H1 (cell line): ENCODE measurements at regions not wholly inside any gene's neighbourhood (a gene's known extent, or its start where the extent isn't known, plus 50 kb on each side); places are given as distances from the start of the nearest gene placed in this dataset.

Experiments
- CTCF ChIA-PET: fragments of 300-600 bp; sonication (Branson Sonifier 250); formaldehyde crosslinking; loops from one replicate; lab custom pipeline; 2021; ENCODE audit not compliant: partially characterized antibody; lab: Charles Lee
- POLR2A ChIA-PET: fragments of 300-600 bp; sonication (Branson Sonifier 250); formaldehyde crosslinking; loops from one replicate; lab custom pipeline; 2021; ENCODE audit warnings: inconsistent platforms; ENCODE audit not compliant: partially characterized antibody; lab: Charles Lee
- DNase-seq, 2 experiments: peaks; one replicate each; pipeline versions ENCODE4 v3.0.0 to v3.0.0-alpha.2; 2010 to 2022; ENCODE audit warnings: low spot score in 2 of 2, low read depth in 1 of 2, mixed read lengths in 1 of 2
- FAIRE-seq: peaks from 2 replicates; lab custom pipeline; 2011; peaks lifted over from hg19 to GRCh38; lab: Jason Lieb, UNC
- H2AFZ ChIP-seq: 2 replicates; pipeline ENCODE4 v1.8.1; 2012; ENCODE audit warnings: low read length, inconsistent platforms
- H2AK5ac ChIP-seq: 2 replicates; pipeline ENCODE4 v1.6.1; 2013; ENCODE audit warnings: low read depth, low read length
- H2BK120ac ChIP-seq: replicated peaks from 2 replicates; pipeline ENCODE3; 2013; ENCODE audit warnings: low read depth, low read length, inconsistent platforms
- H2BK12ac ChIP-seq: 2 replicates; pipeline ENCODE4 v1.6.1; 2013; ENCODE audit warnings: low read depth, low read length
- H2BK15ac ChIP-seq: 2 replicates; pipeline ENCODE4 v1.6.1; 2013; ENCODE audit warnings: low read length
- H2BK20ac ChIP-seq: 2 replicates; pipeline ENCODE4 v1.6.1; 2013; ENCODE audit warnings: low read length
- H2BK5ac ChIP-seq: 2 replicates; pipeline ENCODE4 v1.6.1; 2013; ENCODE audit warnings: low read depth, low read length
- H3K14ac ChIP-seq: 2 replicates; pipeline ENCODE4 v1.6.1; 2013; ENCODE audit warnings: inconsistent platforms; ENCODE audit not compliant: insufficient read length
- H3K18ac ChIP-seq: 2 replicates; pipeline ENCODE4 v1.6.1; 2013; ENCODE audit warnings: low read length; ENCODE audit errors: extremely low read depth
- H3K23ac ChIP-seq: 2 replicates; pipeline ENCODE4 v1.6.1; 2013; ENCODE audit warnings: inconsistent platforms; ENCODE audit not compliant: insufficient read length
- H3K23me2 ChIP-seq: 2 replicates; pipeline ENCODE4 v1.6.1; 2013; ENCODE audit warnings: low read depth, low read length
- H3K27ac ChIP-seq: 2 replicates; pipeline ENCODE4 v1.6.1; 2011; ENCODE audit warnings: low read depth, low read length, inconsistent platforms
- H3K27me3 ChIP-seq, 4 experiments: replicated peaks in 1 of 4; 1 replicate in 1 of 4; 2 replicates in 3 of 4; pipeline versions ENCODE4 v1.6.1 to v1.8.1; 2011 to 2013; ENCODE audit warnings: low read length in 3 of 4, mild to moderate bottlenecking in 3 of 4, inconsistent platforms in 2 of 4, mixed read lengths in 2 of 4, moderate library complexity in 1 of 4; ENCODE audit not compliant: control insufficient read depth in 3 of 4, insufficient read depth in 3 of 4; ENCODE audit errors: extremely low read depth in 1 of 4
- H3K36me3 ChIP-seq, 4 experiments: 2 replicates each; pipeline versions ENCODE4 v1.6.1 to v1.8.1; 2011 to 2013; ENCODE audit warnings: mild to moderate bottlenecking in 4 of 4, low read length in 3 of 4, moderate library complexity in 2 of 4, control low read depth in 1 of 4, inconsistent platforms in 1 of 4; ENCODE audit not compliant: insufficient read depth in 4 of 4, control insufficient read depth in 2 of 4
- H3K4ac ChIP-seq: replicated peaks from 2 replicates; pipeline ENCODE3; 2013; ENCODE audit warnings: low read length, low read depth, mixed read lengths, inconsistent platforms; ENCODE audit not compliant: insufficient read length
- H3K4me1 ChIP-seq, 4 experiments: replicated peaks in 1 of 4; 1 replicate in 1 of 4; 2 replicates in 3 of 4; pipeline versions ENCODE4 v1.6.1 to v1.8.1; 2011 to 2013; ENCODE audit warnings: low read length in 3 of 4, inconsistent platforms in 2 of 4, mixed read lengths in 1 of 4; ENCODE audit not compliant: insufficient read depth in 4 of 4, control insufficient read depth in 3 of 4
- H3K4me2 ChIP-seq, 2 experiments: 2 replicates each; pipeline versions ENCODE4 v1.6.1 to v1.8.1; 2011 to 2013; ENCODE audit warnings: low read depth in 2 of 2, low read length in 2 of 2, control low read depth in 1 of 2, inconsistent platforms in 1 of 2, mild to moderate bottlenecking in 1 of 2; ENCODE audit not compliant: insufficient read depth in 1 of 2
- H3K4me3 ChIP-seq, 4 experiments: fragments of 200-600, 300-600 bp in 1 of 4; sonication (generic), shearing (Covaris generic), sonication (Bioruptor Twin) in 1 of 4; 2 replicates each; pipeline versions ENCODE4 v1.5.1 to v1.8.1; 2011 to 2016; ENCODE audit warnings: low read length in 4 of 4, low read depth in 3 of 4, control low read depth in 2 of 4, inconsistent platforms in 2 of 4, mild to moderate bottlenecking in 2 of 4, mixed read lengths in 1 of 4, moderate library complexity in 1 of 4; ENCODE audit not compliant: insufficient read depth in 2 of 4; ENCODE audit errors: extremely low read depth in 1 of 4
- H3K56ac ChIP-seq: replicated peaks from 2 replicates; pipeline ENCODE3; 2013; ENCODE audit warnings: low read depth, mild to moderate bottlenecking, mixed read lengths, low read length, inconsistent platforms; ENCODE audit not compliant: insufficient read length
- H3K79me1 ChIP-seq: 2 replicates; pipeline ENCODE4 v1.6.1; 2013; ENCODE audit warnings: low read depth, low read length, control low read depth
- H3K79me2 ChIP-seq, 2 experiments: 2 replicates each; pipeline versions ENCODE4 v1.6.1 to v1.8.1; 2012 to 2013; ENCODE audit warnings: low read length in 2 of 2, mild to moderate bottlenecking in 2 of 2, inconsistent platforms in 1 of 2; ENCODE audit not compliant: insufficient read depth in 2 of 2, control insufficient read depth in 1 of 2
- H3K9ac ChIP-seq, 4 experiments: replicated peaks in 1 of 4; 1 replicate in 1 of 4; 2 replicates in 3 of 4; pipeline versions ENCODE4 v1.6.1 to v1.8.1; 2011 to 2013; ENCODE audit warnings: low read depth in 3 of 4, low read length in 3 of 4, control low read depth in 2 of 4, mild to moderate bottlenecking in 2 of 4, moderate library complexity in 2 of 4, inconsistent platforms in 1 of 4; ENCODE audit errors: extremely low read depth in 1 of 4
- H3K9me3 ChIP-seq, 2 experiments: 2 replicates each; pipeline versions ENCODE4 v1.6.1 to v1.8.1; 2012 to 2013; ENCODE audit warnings: mild to moderate bottlenecking in 2 of 2, moderate library complexity in 2 of 2, control low read depth in 1 of 2, inconsistent platforms in 1 of 2, low read depth in 1 of 2, low read length in 1 of 2, mixed read lengths in 1 of 2; ENCODE audit not compliant: insufficient read depth in 2 of 2
- H4K20me1 ChIP-seq, 2 experiments: replicated peaks in 1 of 2; 2 replicates each; pipeline versions ENCODE3 to v1.8.1; 2011 to 2013; ENCODE audit warnings: inconsistent platforms in 2 of 2, low read length in 2 of 2, mild to moderate bottlenecking in 1 of 2; ENCODE audit not compliant: insufficient read depth in 2 of 2, control insufficient read depth in 1 of 2
- H4K5ac ChIP-seq: 2 replicates; pipeline ENCODE4 v1.6.1; 2013; ENCODE audit warnings: low read length, low read depth, mixed read lengths, inconsistent platforms; ENCODE audit not compliant: insufficient read length
- H4K8ac ChIP-seq: 2 replicates; pipeline ENCODE4 v1.8.0; 2013; ENCODE audit warnings: mild to moderate bottlenecking, moderate library complexity, low read length, inconsistent platforms; ENCODE audit not compliant: insufficient read depth; ENCODE audit errors: extremely low read depth
- H4K91ac ChIP-seq: replicated peaks from 2 replicates; pipeline ENCODE3; 2013; ENCODE audit warnings: low read length, mixed read lengths, inconsistent platforms; ENCODE audit not compliant: insufficient read length
- ATF3 ChIP-seq: IDR thresholded peaks from 2 replicates; pipeline ENCODE4 v1.6.1; 2011; ENCODE audit warnings: low read depth, mild to moderate bottlenecking, low read length; ENCODE audit not compliant: insufficient read depth
- EZH2 ChIP-seq: fragments of 200-600 bp; sonication (generic); IDR thresholded peaks from 2 replicates; pipeline ENCODE4 v1.7.1; 2012; ENCODE audit warnings: low read depth, mild to moderate bottlenecking, moderate library complexity, low read length, inconsistent platforms; ENCODE audit not compliant: severe bottlenecking
- KDM1A ChIP-seq: fragments of 200-600, 300-600 bp; sonication (generic); IDR thresholded peaks from 2 replicates; pipeline ENCODE4 v1.7.1; 2016; ENCODE audit warnings: mild to moderate bottlenecking, low read length, borderline replicate concordance
- KDM5A ChIP-seq: fragments of 200-600 bp; IDR thresholded peaks from 2 replicates; pipeline ENCODE4 v1.7.1; 2012; ENCODE audit warnings: mild to moderate bottlenecking, low read length, inconsistent platforms, mixed read lengths
- NANOG ChIP-seq: IDR thresholded peaks from 2 replicates; pipeline ENCODE4 v1.6.1; 2011; ENCODE audit warnings: low read length, low read depth, mild to moderate bottlenecking, inconsistent platforms; ENCODE audit not compliant: insufficient read depth, poor library complexity, severe bottlenecking
- POLR2A ChIP-seq, 2 experiments: IDR thresholded peaks; 1 replicate in 1 of 2; 2 replicates in 1 of 2; pipeline ENCODE4 v1.6.1; 2011; ENCODE audit warnings: low read depth in 2 of 2, low read length in 2 of 2, mild to moderate bottlenecking in 2 of 2; ENCODE audit errors: control extremely low read depth in 1 of 2
- RFX5 ChIP-seq: IDR thresholded peaks from 2 replicates; pipeline ENCODE4 v1.6.1; 2011; ENCODE audit warnings: low read depth, low read length, improper control_type of control experiment, borderline replicate concordance
- RNF2 ChIP-seq: fragments of 200-900, 300-1000 bp; sonication (generic); IDR thresholded peaks from 2 replicates; pipeline ENCODE4 v1.7.1; 2016; ENCODE audit warnings: borderline replicate concordance, low read depth, mild to moderate bottlenecking, antibody characterized with exemption, low read length; ENCODE audit not compliant: poor library complexity, severe bottlenecking; ENCODE audit errors: missing control alignments
- SIX5 ChIP-seq: IDR thresholded peaks from 2 replicates; pipeline ENCODE4 v1.6.1; 2011; ENCODE audit warnings: mild to moderate bottlenecking, low read depth, low read length
- SP2 ChIP-seq: IDR thresholded peaks from 2 replicates; pipeline ENCODE4 v1.6.1; 2012; ENCODE audit warnings: mild to moderate bottlenecking, low read length, inconsistent platforms
- TEAD4 ChIP-seq: IDR thresholded peaks from 2 replicates; pipeline ENCODE4 v1.6.1; 2012; ENCODE audit warnings: low read depth, low read length, inconsistent platforms, mixed read lengths
- WGBS, 2 experiments: shearing (Covaris generic) in 1 of 2; methylation state at CpG; one replicate each; pipeline versions ENCODE4 v1.1.6 to v1.1.7; 2013 to 2015; ENCODE audit warnings: low lambda C conversion rate in 2 of 2, mixed read lengths in 2 of 2, inconsistent platforms in 1 of 2, low coverage in 1 of 2, missing lambda C conversion rate in 1 of 2; ENCODE audit not compliant: insufficient replicate concordance in 2 of 2, insufficient coverage in 1 of 2, insufficient read length in 1 of 2; ENCODE audit errors: extremely low coverage in 1 of 2, missing lambda C conversion rate in 1 of 2; 5-methylcytosine and 5-hydroxymethylcytosine counted together

DNA sequence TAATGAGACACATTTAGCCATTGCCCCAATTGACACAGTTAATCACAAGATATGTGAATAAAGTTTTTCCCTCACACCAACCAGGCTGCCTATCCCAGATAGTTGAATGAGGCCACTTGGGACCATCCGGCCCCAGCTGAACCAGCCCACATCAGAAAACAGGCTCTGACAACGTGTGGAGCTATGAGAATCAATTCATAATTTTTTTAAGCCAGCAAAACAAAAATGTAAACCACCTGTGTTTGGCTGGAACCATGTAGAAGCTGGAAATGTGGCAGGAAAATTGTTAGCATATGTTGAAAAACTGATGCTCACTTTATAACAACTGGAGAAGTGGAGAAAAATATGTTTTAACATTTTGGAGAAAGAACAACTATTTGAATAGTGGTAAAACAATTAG is 1161.3 kb downstream of the SLITRK1 start:
- Histone ChIP-seq H4K5ac (no peak overlapping the region), H2BK20ac (no peak overlapping the region), H2AK5ac (no peak overlapping the region), H3K79me2 (no peaks in the 10 kb centered on the region), H2BK15ac (no peak overlapping the region), H3K14ac (no peak overlapping the region), H3K27me3 (no peaks in the 10 kb centered on the region), H3K4me3 (no peak overlapping the region), H3K36me3 (no peaks in the 10 kb centered on the region), H2BK120ac (no peak overlapping the region), H3K9ac (no peak overlapping the region), H3K23ac (no peak overlapping the region), H4K91ac (no peak overlapping the region), H2BK5ac (no peak overlapping the region), H2AFZ (no peak overlapping the region), H3K9me3 (no peaks in the 10 kb centered on the region), H3K4me2 (no peak overlapping the region), H3K4ac (no peak overlapping the region), H2BK12ac (no peak overlapping the region), H4K20me1 (no peaks in the 10 kb centered on the region), H3K79me1 (no peaks in the 10 kb centered on the region), H3K27ac (no peak overlapping the region), H3K23me2 (no peaks in the 10 kb centered on the region), H4K8ac (no peak overlapping the region), H3K18ac (no peak overlapping the region), H3K56ac (no peak overlapping the region), H3K4me1 (no peaks in the 10 kb centered on the region)
- CTCF ChIA-PET = interaction anchor here (1.4 kb wide), 1 partner anchor 11 kb away, joined by 3 read pairs; no protein-coding TSS in a partner anchor
- 85% methylated on average over 2 of the region's 2 CpGs; no CpG with 5 or more reads in 1 of the 2 experiments for WGBS, 2 experiments
- POLR2A ChIA-PET = no interaction called here
- no peak for FAIRE-seq
- no peak for TF ChIP-seq KDM1A
- TF ChIP-seq SP2 = no peak
- TF ChIP-seq TEAD4 = no peak
- TF ChIP-seq ATF3 = no peak
- TF ChIP-seq RFX5 = no peak
- no peak for TF ChIP-seq KDM5A
- no peak for TF ChIP-seq SIX5
- no peak for TF ChIP-seq NANOG
- TF ChIP-seq EZH2 = no peak
- TF ChIP-seq RNF2 = no peak
- TF ChIP-seq POLR2A (IDR thresholded peaks at IDR 0.05; ENCODE audit: control extremely low read depth in 1 of 2, low read depth in 2 of 2, low read length in 2 of 2) = no peak
- DNase-seq = no peak
